GM12873 (cell line): ENCODE measurements at regions not wholly inside any gene's neighbourhood (a gene's known extent, or its start where the extent isn't known, plus 50 kb on each side); places are given as distances from the start of the nearest gene placed in this dataset.

Experiments
- CTCF ChIP-seq: IDR thresholded peaks from 2 replicates; pipeline ENCODE4 v1.5.1; 2012; ENCODE audit warnings: low read depth, mild to moderate bottlenecking, moderate library complexity, low read length, control low read depth; ENCODE audit not compliant: insufficient read depth; ENCODE audit errors: missing control alignments

GRCh38 chr15:95848126-95848525 is 482.4 kb upstream of the NR2F2 start:
- TF ChIP-seq CTCF, result no peak

- TF ChIP-seq CTCF, result peak; percentile 16
These were observed 479.7 kb upstream of the NR2F2 start for GRCh38 chr15:95850837-95851236.

GRCh38 chr15:95853350-95853749 is 477.1 kb upstream of the NR2F2 start:
- TF ChIP-seq CTCF, result no peak

- no peak for TF ChIP-seq CTCF
These were observed 473.3 kb upstream of the NR2F2 start for GRCh38 chr15:95857124-95857757.

GRCh38 chr15:95857758-95858157 is 472.7 kb upstream of the NR2F2 start:
- no peak for TF ChIP-seq CTCF

GRCh38 chr15:95860406-95860805 is 470.1 kb upstream of the NR2F2 start:
- TF ChIP-seq CTCF, result no peak

GRCh38 chr15:95864467-95864886 is 466.0 kb upstream of the NR2F2 start:
- TF ChIP-seq CTCF, result no peak
